Ovary (tissue), 3 donors: ENCODE measurements at regions not wholly inside any gene's neighbourhood (a gene's known extent, or its start where the extent isn't known, plus 50 kb on each side); places are given as distances from the start of the nearest gene placed in this dataset.

Experiments
- POLR2A ChIP-seq: fragments of 450-650 bp; IDR thresholded peaks from one replicate; pipeline ENCODE4 v1.6.1; 2017; ENCODE audit warnings: antibody characterized with exemption, mild to moderate bottlenecking, moderate library complexity
- TF ChIP-seq, protein P1 (sequence below), 3 donors: fragments of 450-650 bp in 2 of 3; fragments of 200-600 bp in 1 of 3; IDR thresholded peaks; one replicate each; pipeline versions ENCODE4 v1.5.1 to v1.8.0; 2016 to 2022; ENCODE audit warnings: antibody characterized with exemption in 3 of 3, mild to moderate bottlenecking in 1 of 3
- donor health status: DM: no; HTN: no; CAD: no.

DNA sequence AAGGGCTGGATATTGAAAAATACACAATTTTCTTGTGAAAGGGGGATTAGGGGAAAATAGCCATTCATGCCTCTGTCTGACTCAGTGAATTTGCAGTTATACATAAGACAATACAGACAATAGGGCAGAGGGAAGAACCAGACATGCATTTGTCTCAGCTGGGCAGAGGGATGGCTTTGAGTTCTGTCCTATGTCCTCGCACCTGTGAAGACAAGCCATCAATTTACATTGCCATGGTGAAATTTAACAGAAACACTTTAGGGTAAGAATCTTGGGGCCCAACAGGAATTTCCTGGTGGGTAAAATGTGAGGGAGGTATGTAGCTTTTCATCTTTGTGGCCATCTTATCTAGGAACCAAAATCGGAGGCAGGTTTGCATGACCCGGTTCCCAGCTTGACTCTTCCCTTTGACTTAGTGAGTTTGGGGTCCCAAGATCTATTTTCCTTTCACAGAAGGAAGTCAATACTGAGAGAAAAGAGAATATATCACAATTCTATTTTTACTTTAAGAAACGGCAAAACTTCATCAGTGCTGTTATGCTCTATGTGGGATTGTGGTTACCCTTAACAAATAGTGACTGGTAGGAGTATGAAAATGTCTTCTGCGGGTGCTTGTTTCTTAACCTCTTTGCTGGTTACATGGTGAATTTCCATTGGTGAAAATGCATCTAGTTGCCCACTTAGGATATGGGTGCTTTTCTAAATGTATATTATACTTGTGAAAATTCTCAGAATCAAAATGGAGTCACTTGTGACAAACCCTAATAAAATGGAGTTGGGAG lies 221.8 kb downstream of the SPP2 start:
- TF ChIP-seq, protein P1, sequence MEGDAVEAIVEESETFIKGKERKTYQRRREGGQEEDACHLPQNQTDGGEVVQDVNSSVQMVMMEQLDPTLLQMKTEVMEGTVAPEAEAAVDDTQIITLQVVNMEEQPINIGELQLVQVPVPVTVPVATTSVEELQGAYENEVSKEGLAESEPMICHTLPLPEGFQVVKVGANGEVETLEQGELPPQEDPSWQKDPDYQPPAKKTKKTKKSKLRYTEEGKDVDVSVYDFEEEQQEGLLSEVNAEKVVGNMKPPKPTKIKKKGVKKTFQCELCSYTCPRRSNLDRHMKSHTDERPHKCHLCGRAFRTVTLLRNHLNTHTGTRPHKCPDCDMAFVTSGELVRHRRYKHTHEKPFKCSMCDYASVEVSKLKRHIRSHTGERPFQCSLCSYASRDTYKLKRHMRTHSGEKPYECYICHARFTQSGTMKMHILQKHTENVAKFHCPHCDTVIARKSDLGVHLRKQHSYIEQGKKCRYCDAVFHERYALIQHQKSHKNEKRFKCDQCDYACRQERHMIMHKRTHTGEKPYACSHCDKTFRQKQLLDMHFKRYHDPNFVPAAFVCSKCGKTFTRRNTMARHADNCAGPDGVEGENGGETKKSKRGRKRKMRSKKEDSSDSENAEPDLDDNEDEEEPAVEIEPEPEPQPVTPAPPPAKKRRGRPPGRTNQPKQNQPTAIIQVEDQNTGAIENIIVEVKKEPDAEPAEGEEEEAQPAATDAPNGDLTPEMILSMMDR (IDR thresholded peaks at IDR 0.05), result no peak
- TF ChIP-seq POLR2A, result no peak
